Middle frontal gyrus (tissue), 1 donor: ENCODE measurements at regions not wholly inside any gene's neighbourhood (a gene's known extent, or its start where the extent isn't known, plus 50 kb on each side); places are given as distances from the start of the nearest gene placed in this dataset.
"Not testable (repeated sequence)": the region's sequence is repeated elsewhere in the genome, so short reads cannot be mapped to it uniquely, and the experiment has no call there.

Experiments
- DNase-seq: peaks from one replicate; pipeline ENCODE4 v3.0.0-alpha.2; 2015; ENCODE audit warnings: low spot score; ENCODE audit errors: extremely low spot score

- DNase-seq: no peak
Observed at GRCh38 chr2:2649109-2650072, 318.3 kb upstream of the MYT1L start.

- no peak for DNase-seq
Observed at GRCh38 chr2:2648094-2648493, 317.0 kb upstream of the MYT1L start.

GRCh38 chr2:2647141-2647541 lies 316.1 kb upstream of the MYT1L start:
- no peak for DNase-seq

- DNase-seq: no peak
Observed at GRCh38 chr2:2646433-2647051, 315.5 kb upstream of the MYT1L start.

- no peak for DNase-seq
Observed at GRCh38 chr2:2645162-2645855, 314.2 kb upstream of the MYT1L start.

GRCh38 chr2:2644751-2645150 lies 313.7 kb upstream of the MYT1L start:
- DNase-seq: not testable (repeated sequence)

- no peak for DNase-seq
Observed at GRCh38 chr2:2644040-2644439, 313.0 kb upstream of the MYT1L start.

GRCh38 chr2:2642906-2643890 lies 312.1 kb upstream of the MYT1L start:
- DNase-seq: no peak

GRCh38 chr2:2641541-2642410 lies 310.7 kb upstream of the MYT1L start:
- no peak for DNase-seq

GRCh38 chr2:2640818-2641217 lies 309.7 kb upstream of the MYT1L start:
- DNase-seq: no peak

GRCh38 chr2:2640371-2640770 lies 309.3 kb upstream of the MYT1L start:
- DNase-seq: no peak

GRCh38 chr2:2639251-2640139 lies 308.4 kb upstream of the MYT1L start:
- DNase-seq: no peak

GRCh38 chr2:2638547-2639220 lies 307.6 kb upstream of the MYT1L start:
- no peak for DNase-seq

GRCh38 chr2:2636813-2637212 lies 305.7 kb upstream of the MYT1L start:
- no peak for DNase-seq

GRCh38 chr2:2635025-2635528 lies 304.0 kb upstream of the MYT1L start:
- DNase-seq: no peak

- DNase-seq: no peak
Observed at GRCh38 chr2:2633017-2633416, 301.9 kb upstream of the MYT1L start.

GRCh38 chr2:2623939-2624338 lies 292.9 kb upstream of the MYT1L start:
- no peak for DNase-seq

GRCh38 chr2:2621855-2622254 lies 290.8 kb upstream of the MYT1L start:
- DNase-seq: no peak
